MM.1S (cell line): ENCODE measurements at regions not wholly inside any gene's neighbourhood (a gene's known extent, or its start where the extent isn't known, plus 50 kb on each side); places are given as distances from the start of the nearest gene placed in this dataset.

Experiments used
- DNase-seq: peaks from one replicate; pipeline ENCODE4 v3.0.0-alpha.2; 2015
- H2AFZ ChIP-seq: fragments of 300-600 bp; sonication (generic); 2 replicates; pipeline ENCODE4 v1.6.0; 2016; ENCODE audit warnings: antibody characterized with exemption, low read length
- H3F3A ChIP-seq: fragments of 300-600 bp; sonication (generic); 2 replicates; pipeline ENCODE4 v1.6.1; 2016; ENCODE audit warnings: mild to moderate bottlenecking, antibody characterized with exemption, low read length, moderate library complexity, mixed read lengths; ENCODE audit not compliant: insufficient read depth
- H3K27ac ChIP-seq: fragments of 300-600 bp; sonication (generic); 2 replicates; pipeline ENCODE4 v1.5.1; 2016; ENCODE audit warnings: mild to moderate bottlenecking, low read length
- H3K27me3 ChIP-seq: fragments of 300-600 bp; sonication (generic); replicated peaks from 2 replicates; pipeline ENCODE4 v1.6.0; 2016; ENCODE audit warnings: low read length; ENCODE audit not compliant: insufficient read depth
- H3K36me3 ChIP-seq: fragments of 300-600 bp; sonication (generic); replicated peaks from 2 replicates; pipeline ENCODE4 v1.6.1; 2016; ENCODE audit warnings: mild to moderate bottlenecking, low read length, mixed read lengths; ENCODE audit not compliant: insufficient read depth
- H3K4me1 ChIP-seq: fragments of 300-600 bp; sonication (generic); 2 replicates; pipeline ENCODE4 v1.6.1; 2016; ENCODE audit warnings: low read length, mixed read lengths
- H3K4me2 ChIP-seq: fragments of 300-600 bp; sonication (generic); 2 replicates; pipeline ENCODE4 v1.6.0; 2016; ENCODE audit warnings: low read depth, low read length
- H3K4me3 ChIP-seq: fragments of 300-600 bp; sonication (generic); 2 replicates; pipeline ENCODE4 v1.5.1; 2016; ENCODE audit warnings: low read length, mixed read lengths
- H3K79me2 ChIP-seq: fragments of 300-600 bp; sonication (generic); 2 replicates; pipeline ENCODE4 v1.6.1; 2016; ENCODE audit warnings: mixed run types, low read length, mixed read lengths
- H3K9ac ChIP-seq: fragments of 300-600 bp; sonication (generic); 2 replicates; pipeline ENCODE4 v1.6.1; 2016; ENCODE audit warnings: low read length, mixed read lengths
- H3K9me2 ChIP-seq: fragments of 300-600 bp; sonication (generic); replicated peaks from 2 replicates; pipeline ENCODE4 v1.6.1; 2016; ENCODE audit warnings: mild to moderate bottlenecking, low read length, mixed read lengths; ENCODE audit not compliant: insufficient read depth
- H3K9me3 ChIP-seq: fragments of 300-600 bp; sonication (generic); replicated peaks from 2 replicates; pipeline ENCODE4 v1.6.1; 2016; ENCODE audit warnings: mild to moderate bottlenecking, low read length, mixed read lengths; ENCODE audit not compliant: insufficient read depth
- H4K20me1 ChIP-seq: fragments of 300-600 bp; sonication (generic); 2 replicates; pipeline ENCODE4 v1.6.1; 2016; ENCODE audit warnings: mild to moderate bottlenecking, low read length, moderate library complexity, mixed read lengths; ENCODE audit not compliant: insufficient read depth
- CTCF ChIP-seq: fragments of 300-600 bp; sonication (generic); IDR thresholded peaks from 2 replicates; pipeline ENCODE4 v1.5.1; 2016; ENCODE audit warnings: antibody characterized with exemption, low read length, mixed read lengths
- EZH2 ChIP-seq: fragments of 300-600 bp; sonication (generic); optimal IDR thresholded peaks from 2 replicates; pipeline ENCODE3; 2017; ENCODE audit warnings: low read depth, mild to moderate bottlenecking, antibody characterized with exemption, low read length, mixed read lengths
- EZH2phosphoT487 ChIP-seq: fragments of 300-600 bp; sonication (generic); IDR thresholded peaks from 2 replicates; pipeline ENCODE4 v1.6.1; 2018; ENCODE audit warnings: antibody characterized with exemption, low read length

GRCh38 chr4:84319124-84319523 is 180.0 kb downstream of the NKX6-1 start:
- Histone ChIP-seq H3F3A (no peaks in the 10 kb centered on the region), H3K27ac (no peak overlapping the region), H3K27me3 (no peaks in the 10 kb centered on the region), H3K9ac (no peak overlapping the region), H3K9me3 (no peaks in the 10 kb centered on the region), H3K4me3 (no peak overlapping the region), H3K4me1 (no peaks in the 10 kb centered on the region), H3K36me3 (no peaks in the 10 kb centered on the region), H4K20me1 (no peaks in the 10 kb centered on the region), H3K9me2 (no peaks in the 10 kb centered on the region), H2AFZ (no peak overlapping the region), H3K4me2 (no peak overlapping the region), H3K79me2 (no peaks in the 10 kb centered on the region)
- no peak for TF ChIP-seq CTCF
- no peak for TF ChIP-seq EZH2
- no peak for TF ChIP-seq EZH2phosphoT487
- DNase-seq = no peak

- Histone ChIP-seq H3K9me3 (no peaks in the 10 kb centered on the region), H3K36me3 (no peaks in the 10 kb centered on the region), H3K27ac (no peak overlapping the region), H3K27me3 (no peaks in the 10 kb centered on the region), H3K79me2 (no peaks in the 10 kb centered on the region), H3K9me2 (no peaks in the 10 kb centered on the region), H3K4me1 (no peaks in the 10 kb centered on the region), H2AFZ (no peak overlapping the region), H4K20me1 (no peaks in the 10 kb centered on the region), H3K4me3 (no peak overlapping the region), H3K4me2 (no peak overlapping the region), H3F3A (no peaks in the 10 kb centered on the region), H3K9ac (no peak overlapping the region)
- DNase-seq = no peak
- TF ChIP-seq CTCF (no peak), EZH2phosphoT487 (no peak), EZH2 (no peak)
Observed at GRCh38 chr4:84317513-84317912, 181.6 kb downstream of the NKX6-1 start.

GRCh38 chr4:84312426-84313012 is 186.6 kb downstream of the NKX6-1 start:
- Histone ChIP-seq H3K4me2 (no peak overlapping the region), H3K9me2 (no peaks in the 10 kb centered on the region), H3K9ac (no peak overlapping the region), H3K9me3 (no peaks in the 10 kb centered on the region), H3K79me2 (no peaks in the 10 kb centered on the region), H3K36me3 (no peaks in the 10 kb centered on the region), H3K27ac (no peak overlapping the region), H3K4me3 (no peak overlapping the region), H2AFZ (no peak overlapping the region), H3K27me3 (no peaks in the 10 kb centered on the region), H4K20me1 (no peaks in the 10 kb centered on the region), H3F3A (no peaks in the 10 kb centered on the region), H3K4me1 (no peaks in the 10 kb centered on the region)
- TF ChIP-seq EZH2 (no peak), CTCF (no peak), EZH2phosphoT487 (no peak)
- no peak for DNase-seq
